Activated T-cell treated with anti-CD3 and anti-CD28 coated beads for 1 hour (primary cell): ENCODE measurements at regions not wholly inside any gene's neighbourhood (a gene's known extent, or its start where the extent isn't known, plus 50 kb on each side); places are given as distances from the start of the nearest gene placed in this dataset.

Experiments used
- DNase-seq: peaks from one replicate; pipeline ENCODE4 v3.0.0-alpha.2; 2020; ENCODE audit warnings: low read depth

GRCh38 chr10:36630267-36630666, 495.1 kb upstream of the ANKRD30A start:
- DNase-seq: no peak

DNA sequence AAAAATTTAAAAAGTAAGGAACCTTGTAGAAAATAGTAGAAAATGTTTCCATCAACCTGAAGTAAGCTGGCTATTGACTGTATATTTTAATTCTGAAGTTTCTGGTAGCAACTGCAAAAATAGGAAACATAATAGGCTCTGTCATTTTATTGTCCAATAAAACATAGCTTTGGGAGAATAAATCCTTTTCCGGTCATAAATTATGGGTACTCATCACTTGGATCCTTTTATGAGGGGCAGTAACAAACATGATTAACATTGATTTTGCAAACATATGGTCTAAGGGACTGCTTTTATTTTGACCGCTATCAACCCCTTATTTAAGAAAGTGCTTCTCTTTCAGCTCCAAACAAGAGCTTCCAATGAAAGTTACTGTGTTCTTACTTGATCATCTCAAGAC, 495.9 kb upstream of the ANKRD30A start:
- DNase-seq: no peak

GRCh38 chr10:36624551-36625100, 500.8 kb upstream of the ANKRD30A start:
- DNase-seq: no peak

DNA sequence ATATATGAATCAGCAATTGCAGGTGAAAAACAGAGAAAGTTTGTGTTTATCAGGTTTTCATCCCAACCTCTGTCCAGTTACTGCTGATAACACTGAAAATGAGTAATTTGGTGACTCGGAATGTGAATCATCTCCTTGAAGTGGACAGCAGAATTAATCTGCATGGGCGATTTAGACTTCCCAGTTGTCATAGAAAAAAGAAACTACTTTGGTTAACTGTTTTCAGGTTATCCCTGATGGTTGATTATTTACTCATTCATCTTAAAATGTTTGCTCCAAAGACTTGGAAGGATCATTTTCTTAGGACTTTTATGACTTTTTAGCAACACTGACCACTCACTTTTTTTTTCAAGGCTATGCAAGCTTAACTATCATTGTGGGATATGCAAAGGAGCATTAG, 504.1 kb upstream of the ANKRD30A start:
- DNase-seq: no peak

DNA sequence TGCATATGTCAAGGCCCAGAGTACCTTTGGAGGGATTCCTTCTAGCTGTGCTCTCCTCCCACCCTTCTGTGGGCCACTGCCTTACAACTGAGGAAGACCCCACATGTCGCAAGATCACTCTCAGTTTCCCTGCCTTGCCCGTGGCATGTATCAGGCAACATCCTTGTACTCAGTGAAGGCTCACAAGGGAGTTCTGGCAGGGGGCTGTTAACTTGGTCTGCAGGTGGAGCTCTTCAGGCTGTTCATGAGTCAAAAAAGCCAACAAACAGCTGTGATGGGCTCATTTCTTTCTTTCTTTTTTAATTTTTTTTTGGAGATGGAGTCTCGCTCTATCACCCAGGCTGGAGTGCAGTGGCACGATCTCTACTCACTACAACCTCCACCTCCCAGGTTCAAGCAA, 513.0 kb upstream of the ANKRD30A start:
- no peak for DNase-seq

- no peak for DNase-seq
Observed at GRCh38 chr10:36608866-36609265, 516.5 kb upstream of the ANKRD30A start.

- DNase-seq: no peak
Observed at GRCh38 chr10:36608251-36608650, 517.1 kb upstream of the ANKRD30A start.

DNA sequence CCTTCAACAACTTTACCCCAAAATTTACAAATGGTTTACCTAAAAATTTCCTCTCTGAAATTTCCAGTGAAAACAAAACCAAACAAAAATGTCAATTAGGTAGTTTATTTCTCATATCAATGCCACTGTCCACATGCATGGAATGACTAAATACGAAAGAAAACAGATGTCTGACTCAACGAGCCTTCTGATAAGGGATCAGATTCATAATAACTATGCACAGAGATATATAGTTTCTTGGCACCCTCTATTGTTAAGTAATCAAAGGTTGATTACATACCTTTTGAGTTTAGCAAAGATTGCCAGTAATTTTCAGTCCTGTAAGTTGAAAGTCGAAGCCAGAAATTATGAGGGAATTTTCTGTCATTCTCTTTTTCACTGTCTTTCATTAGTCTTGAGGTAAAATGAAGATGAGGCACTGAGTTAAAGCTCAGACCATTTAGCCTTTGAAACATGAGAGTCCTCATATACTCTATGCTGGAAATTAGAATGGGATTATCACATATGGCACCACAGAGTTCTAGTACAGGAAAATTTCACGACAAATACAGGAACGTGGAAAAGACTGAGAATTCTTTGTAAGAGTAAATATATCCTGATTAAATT, 519.1 kb upstream of the ANKRD30A start:
- DNase-seq: no peak

- DNase-seq: no peak
Observed at GRCh38 chr10:36604316-36604715, 521.1 kb upstream of the ANKRD30A start.

DNA sequence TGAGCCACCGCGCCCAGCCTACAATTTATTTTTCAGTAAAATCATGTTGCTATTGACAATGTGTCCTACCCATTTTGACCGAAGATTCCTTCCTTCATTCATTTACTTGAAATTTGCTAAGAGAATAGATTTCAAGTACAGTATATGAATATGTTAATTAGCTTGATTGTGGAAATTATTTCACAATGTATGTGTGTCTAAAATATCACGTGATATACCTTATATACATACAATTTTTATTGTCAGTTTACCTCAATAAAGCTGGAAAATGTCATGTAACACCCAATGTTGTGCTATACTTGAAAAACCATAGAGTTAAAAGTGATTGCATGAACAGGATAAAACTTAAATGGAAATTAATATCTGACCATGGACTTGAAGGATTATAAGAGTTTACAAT, 521.7 kb upstream of the ANKRD30A start:
- DNase-seq: no peak

DNA sequence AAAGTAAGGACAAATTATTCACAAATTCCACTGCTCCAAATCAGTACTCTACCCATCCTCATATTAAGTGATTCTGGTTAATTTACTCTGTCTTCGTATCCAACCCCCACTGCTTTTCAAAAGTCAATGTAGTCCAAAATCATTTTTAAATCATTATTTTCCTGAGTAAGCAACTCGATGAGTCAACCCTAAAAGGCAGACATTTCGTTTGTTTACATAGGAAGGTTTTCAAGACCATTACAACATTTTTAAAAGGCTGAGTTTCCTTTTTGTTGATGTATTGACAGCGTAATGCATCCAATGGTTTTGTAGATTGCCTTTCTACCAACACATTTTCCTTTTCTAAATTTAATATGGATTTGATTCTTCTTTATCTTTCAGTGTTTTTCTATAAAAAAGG, 523.0 kb upstream of the ANKRD30A start:
- DNase-seq: no peak

DNA sequence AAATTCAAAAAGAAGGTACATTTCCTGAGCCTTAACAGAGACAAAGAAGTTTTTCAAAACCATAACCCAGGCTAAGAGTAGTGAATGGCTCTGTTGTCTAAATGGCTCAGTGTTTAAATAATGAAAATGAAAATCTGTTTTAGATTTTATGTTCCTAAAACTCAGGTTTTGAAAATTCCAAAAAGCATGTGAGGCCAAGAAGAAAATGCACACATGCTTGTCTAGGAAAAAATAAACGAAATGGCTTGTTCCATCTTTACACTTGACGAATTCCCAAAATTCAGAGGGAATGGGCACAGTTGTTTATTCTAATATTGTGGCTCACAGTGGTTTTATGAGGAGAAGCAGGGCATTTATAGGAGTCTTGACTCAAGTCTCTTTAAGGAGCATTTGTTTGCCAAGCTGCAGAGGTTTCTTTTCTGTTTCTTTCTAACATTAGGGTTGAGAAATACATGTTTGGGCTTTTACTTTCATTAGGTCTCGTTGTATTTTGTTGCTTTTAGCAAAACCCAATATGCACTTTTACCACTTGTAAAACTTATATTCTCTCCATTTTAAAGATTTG, 527.6 kb upstream of the ANKRD30A start:
- no peak for DNase-seq

DNA sequence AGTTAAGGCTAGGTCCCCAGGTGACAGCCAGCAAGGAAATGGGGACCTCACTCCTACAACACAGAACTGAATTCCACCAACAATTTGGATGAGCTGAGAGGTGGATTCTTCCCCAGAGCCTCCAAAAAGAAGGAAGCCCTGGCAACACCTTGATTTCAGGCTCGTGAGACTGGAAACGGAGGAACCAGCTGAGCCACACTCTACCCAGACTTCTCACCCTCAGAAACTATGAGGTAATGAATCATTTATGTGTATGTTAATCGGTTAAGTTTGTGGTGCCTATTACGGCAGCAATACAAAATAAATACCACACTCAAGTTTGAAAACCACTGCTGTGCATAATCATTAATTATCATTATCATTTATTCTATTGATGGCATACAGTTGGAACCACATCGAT, 532.4 kb upstream of the ANKRD30A start:
- no peak for DNase-seq

GRCh38 chr10:36591436-36591835, 534.0 kb upstream of the ANKRD30A start:
- DNase-seq: no peak

GRCh38 chr10:36583690-36584089, 541.7 kb upstream of the ANKRD30A start:
- no peak for DNase-seq

DNA sequence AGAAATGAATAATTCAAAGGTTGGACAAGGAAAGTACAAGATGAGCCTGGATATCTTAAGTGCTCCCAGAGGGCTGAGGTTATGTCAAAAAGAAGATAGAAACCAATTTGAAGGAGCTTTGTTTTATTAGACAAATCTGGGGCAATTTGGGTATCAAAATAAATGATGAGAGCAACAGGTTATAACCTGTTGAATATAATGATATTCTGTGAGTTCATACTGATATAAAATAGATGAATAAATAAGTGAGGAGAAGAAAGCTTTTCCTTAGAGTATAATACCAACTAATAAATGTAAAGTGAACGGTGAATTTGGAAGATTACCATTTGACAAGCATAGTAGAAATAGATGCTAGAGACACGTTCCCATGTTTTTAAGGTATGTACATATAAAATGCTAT, 544.2 kb upstream of the ANKRD30A start:
- DNase-seq: no peak

GRCh38 chr10:36578306-36578705, 547.1 kb upstream of the ANKRD30A start:
- no peak for DNase-seq

GRCh38 chr10:36577126-36577525, 548.3 kb upstream of the ANKRD30A start:
- DNase-seq: no peak

- no peak for DNase-seq
Observed at GRCh38 chr10:36574207-36574606, 551.2 kb upstream of the ANKRD30A start.

GRCh38 chr10:36573246-36573645, 552.2 kb upstream of the ANKRD30A start:
- DNase-seq: no peak

DNA sequence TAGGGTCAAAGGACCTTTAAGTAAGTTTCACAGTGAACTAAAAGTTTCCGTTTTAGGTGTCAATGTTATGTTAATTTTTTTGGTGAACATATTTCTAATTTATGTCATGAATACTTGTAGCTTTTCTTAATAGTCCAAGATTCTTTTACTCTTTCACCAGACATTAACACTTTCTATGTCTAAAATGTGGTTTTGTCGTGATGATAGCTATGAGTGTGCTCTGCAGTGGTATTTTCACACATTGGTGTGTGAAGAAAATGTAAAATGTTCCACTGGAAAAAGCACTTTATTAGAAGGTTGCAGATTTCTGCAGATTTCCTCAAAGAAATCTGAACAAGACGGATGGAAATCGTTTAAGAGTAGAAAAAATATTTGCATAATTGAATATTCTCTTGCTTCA, 561.0 kb upstream of the ANKRD30A start:
- DNase-seq: no peak

DNA sequence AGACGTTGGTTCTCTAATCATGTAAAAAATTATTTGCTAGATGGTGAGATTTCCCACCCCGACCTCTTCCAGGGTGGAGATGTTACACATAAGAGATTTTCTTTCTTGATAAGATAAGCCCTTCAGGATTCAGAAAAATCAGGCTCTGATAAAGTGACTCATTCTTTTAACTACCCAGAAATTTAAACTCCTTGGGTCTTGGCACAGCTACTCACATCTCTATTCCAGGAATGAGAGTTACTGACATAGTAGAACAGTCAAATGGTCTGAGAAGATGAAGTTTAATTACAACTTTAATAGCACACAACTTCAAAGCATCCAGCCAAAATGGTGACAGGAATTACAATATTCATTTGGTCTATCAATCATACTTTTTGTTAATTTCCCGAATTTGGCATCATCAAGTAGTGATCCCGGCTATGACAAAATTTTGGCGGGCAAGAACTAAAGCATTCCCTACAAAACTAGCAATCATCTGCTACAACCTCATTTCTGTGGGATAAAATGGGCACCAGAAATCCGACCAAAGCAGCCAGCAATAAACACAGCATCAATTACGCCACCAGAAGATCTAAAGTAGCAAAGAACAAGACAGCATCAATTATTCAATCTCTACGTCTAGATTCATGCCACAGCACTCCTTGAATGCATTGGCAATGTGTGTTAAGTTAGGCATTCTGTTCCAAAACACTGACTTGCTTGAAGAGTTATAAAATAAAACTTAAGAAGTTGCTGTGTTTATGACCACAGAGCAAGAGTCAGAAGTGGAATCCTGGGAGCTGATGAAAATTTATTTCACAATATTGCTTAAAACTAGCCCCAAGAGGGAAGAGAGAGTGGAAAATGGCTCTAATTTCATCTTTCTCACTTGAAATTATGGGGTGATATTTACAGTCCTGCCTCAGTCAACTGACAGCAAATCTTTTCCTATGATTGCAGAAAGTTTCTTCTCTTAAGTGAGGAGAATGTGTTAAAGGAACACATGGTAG, 565.7 kb upstream of the ANKRD30A start:
- DNase-seq: no peak

GRCh38 chr10:36556468-36556867, 568.9 kb upstream of the ANKRD30A start:
- DNase-seq: no peak
